DND-41 (cell line): ENCODE measurements at regions not wholly inside any gene's neighbourhood (a gene's known extent, or its start where the extent isn't known, plus 50 kb on each side); places are given as distances from the start of the nearest gene placed in this dataset.

ENCODE experiments used
- EZH2 ChIP-seq: IDR thresholded peaks from 3 replicates; pipeline ENCODE4 v1.6.1; 2012; ENCODE audit warnings: borderline replicate concordance, low read depth, mild to moderate bottlenecking, moderate library complexity, low read length, inconsistent platforms; ENCODE audit not compliant: severe bottlenecking
- TF ChIP-seq, protein P1 (sequence below): IDR thresholded peaks from 2 replicates; pipeline ENCODE4 v1.5.1; 2012; ENCODE audit warnings: borderline replicate concordance, low read length, moderate library complexity, mild to moderate bottlenecking; ENCODE audit not compliant: poor library complexity, severe bottlenecking; ENCODE audit errors: extremely low read depth

DNA sequence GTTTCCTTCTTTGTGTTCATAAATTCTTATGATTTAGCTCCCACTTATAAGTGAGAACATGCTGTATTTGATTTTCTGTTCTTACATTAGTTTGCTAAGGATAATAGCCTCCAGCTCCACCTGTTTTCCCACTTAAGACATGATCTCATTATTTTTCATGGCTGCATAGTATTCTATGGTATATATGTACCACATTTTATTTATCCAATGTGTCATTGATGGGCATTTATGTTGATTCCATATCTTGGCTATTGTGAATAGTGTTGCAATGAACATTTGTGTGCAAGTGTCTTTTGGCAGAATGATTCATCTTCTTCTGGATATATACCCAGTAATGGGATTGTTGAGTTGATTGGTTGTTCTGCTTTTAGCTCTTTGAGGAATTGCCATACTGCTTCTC lies 1234.8 kb downstream of the ADGRL3 start:
- TF ChIP-seq, protein P1, sequence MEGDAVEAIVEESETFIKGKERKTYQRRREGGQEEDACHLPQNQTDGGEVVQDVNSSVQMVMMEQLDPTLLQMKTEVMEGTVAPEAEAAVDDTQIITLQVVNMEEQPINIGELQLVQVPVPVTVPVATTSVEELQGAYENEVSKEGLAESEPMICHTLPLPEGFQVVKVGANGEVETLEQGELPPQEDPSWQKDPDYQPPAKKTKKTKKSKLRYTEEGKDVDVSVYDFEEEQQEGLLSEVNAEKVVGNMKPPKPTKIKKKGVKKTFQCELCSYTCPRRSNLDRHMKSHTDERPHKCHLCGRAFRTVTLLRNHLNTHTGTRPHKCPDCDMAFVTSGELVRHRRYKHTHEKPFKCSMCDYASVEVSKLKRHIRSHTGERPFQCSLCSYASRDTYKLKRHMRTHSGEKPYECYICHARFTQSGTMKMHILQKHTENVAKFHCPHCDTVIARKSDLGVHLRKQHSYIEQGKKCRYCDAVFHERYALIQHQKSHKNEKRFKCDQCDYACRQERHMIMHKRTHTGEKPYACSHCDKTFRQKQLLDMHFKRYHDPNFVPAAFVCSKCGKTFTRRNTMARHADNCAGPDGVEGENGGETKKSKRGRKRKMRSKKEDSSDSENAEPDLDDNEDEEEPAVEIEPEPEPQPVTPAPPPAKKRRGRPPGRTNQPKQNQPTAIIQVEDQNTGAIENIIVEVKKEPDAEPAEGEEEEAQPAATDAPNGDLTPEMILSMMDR: no peak
- no peak for TF ChIP-seq EZH2
